ENCODE measurements at regions not wholly inside any gene's neighbourhood (a gene's known extent, or its start where the extent isn't known, plus 50 kb on each side); places are given as distances from the start of the nearest gene placed in this dataset.
"Not testable (repeated sequence)": the region's sequence is repeated elsewhere in the genome, so short reads cannot be mapped to it uniquely, and the experiment has no call there.

DNA sequence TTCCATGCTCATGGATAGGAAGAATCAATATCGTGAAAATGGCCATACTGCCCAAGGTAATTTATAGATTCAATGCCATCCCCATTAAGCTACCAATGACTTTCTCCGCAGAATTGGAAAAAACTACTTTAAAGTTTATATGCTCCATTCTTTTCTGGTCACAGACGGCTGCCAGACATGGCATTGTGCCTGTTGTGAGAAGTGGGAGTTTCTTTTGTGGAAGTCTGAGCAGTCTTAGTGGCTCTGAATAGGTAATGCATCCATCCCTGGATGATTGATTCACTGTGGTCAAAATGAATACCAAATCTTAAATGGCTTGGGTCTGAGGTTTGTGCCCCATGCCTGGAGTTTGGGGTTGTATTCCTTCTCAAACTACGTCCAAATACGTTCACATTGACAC is 274.5 kb upstream of the AZI2 start:
- intact Hi-C loops (cut with micrococcal nuclease; ENCODE audit: unreplicated experiment) (no loop called here), in situ Hi-C loops (cut with HindIII; ENCODE audit: low pct_unique_long_range_greater_than_20kb, low sequenced_read_pairs) (no loop called here)
- Histone ChIP-seq H3K9me3 (ENCODE audit: control insufficient read depth, insufficient read depth, low read depth, low read length) (no peaks in the 10 kb centered on the region), H3K27ac (ENCODE audit: low read length) (no peak overlapping the region), H3K27me3 (ENCODE audit: control insufficient read depth, insufficient read depth, low read length) (no peaks in the 10 kb centered on the region), H3K4me3 (ENCODE audit: low read depth in 2 of 2, low read length in 2 of 2) (no peak overlapping the region), H3K4me1 (ENCODE audit: control insufficient read depth, insufficient read depth, low read length) (no peaks in the 10 kb centered on the region), H3K36me3 (ENCODE audit: control insufficient read depth, insufficient read depth, low read length) (no peaks in the 10 kb centered on the region)
- ATAC-seq (no peak), DNase-seq (ENCODE audit: low read depth, low spot score) (no peak)
- ChIA-PET CTCF (no interaction called here), POLR2A (no interaction called here)
- TF ChIP-seq, protein P1, sequence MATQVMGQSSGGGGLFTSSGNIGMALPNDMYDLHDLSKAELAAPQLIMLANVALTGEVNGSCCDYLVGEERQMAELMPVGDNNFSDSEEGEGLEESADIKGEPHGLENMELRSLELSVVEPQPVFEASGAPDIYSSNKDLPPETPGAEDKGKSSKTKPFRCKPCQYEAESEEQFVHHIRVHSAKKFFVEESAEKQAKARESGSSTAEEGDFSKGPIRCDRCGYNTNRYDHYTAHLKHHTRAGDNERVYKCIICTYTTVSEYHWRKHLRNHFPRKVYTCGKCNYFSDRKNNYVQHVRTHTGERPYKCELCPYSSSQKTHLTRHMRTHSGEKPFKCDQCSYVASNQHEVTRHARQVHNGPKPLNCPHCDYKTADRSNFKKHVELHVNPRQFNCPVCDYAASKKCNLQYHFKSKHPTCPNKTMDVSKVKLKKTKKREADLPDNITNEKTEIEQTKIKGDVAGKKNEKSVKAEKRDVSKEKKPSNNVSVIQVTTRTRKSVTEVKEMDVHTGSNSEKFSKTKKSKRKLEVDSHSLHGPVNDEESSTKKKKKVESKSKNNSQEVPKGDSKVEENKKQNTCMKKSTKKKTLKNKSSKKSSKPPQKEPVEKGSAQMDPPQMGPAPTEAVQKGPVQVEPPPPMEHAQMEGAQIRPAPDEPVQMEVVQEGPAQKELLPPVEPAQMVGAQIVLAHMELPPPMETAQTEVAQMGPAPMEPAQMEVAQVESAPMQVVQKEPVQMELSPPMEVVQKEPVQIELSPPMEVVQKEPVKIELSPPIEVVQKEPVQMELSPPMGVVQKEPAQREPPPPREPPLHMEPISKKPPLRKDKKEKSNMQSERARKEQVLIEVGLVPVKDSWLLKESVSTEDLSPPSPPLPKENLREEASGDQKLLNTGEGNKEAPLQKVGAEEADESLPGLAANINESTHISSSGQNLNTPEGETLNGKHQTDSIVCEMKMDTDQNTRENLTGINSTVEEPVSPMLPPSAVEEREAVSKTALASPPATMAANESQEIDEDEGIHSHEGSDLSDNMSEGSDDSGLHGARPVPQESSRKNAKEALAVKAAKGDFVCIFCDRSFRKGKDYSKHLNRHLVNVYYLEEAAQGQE (IDR thresholded peaks at IDR 0.05; ENCODE audit: insufficient read depth in 1 of 2, low read depth in 2 of 2, low read length in 1 of 2), result no peak
- TF ChIP-seq, protein P2, sequence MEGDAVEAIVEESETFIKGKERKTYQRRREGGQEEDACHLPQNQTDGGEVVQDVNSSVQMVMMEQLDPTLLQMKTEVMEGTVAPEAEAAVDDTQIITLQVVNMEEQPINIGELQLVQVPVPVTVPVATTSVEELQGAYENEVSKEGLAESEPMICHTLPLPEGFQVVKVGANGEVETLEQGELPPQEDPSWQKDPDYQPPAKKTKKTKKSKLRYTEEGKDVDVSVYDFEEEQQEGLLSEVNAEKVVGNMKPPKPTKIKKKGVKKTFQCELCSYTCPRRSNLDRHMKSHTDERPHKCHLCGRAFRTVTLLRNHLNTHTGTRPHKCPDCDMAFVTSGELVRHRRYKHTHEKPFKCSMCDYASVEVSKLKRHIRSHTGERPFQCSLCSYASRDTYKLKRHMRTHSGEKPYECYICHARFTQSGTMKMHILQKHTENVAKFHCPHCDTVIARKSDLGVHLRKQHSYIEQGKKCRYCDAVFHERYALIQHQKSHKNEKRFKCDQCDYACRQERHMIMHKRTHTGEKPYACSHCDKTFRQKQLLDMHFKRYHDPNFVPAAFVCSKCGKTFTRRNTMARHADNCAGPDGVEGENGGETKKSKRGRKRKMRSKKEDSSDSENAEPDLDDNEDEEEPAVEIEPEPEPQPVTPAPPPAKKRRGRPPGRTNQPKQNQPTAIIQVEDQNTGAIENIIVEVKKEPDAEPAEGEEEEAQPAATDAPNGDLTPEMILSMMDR (IDR thresholded peaks at IDR 0.05), result no peak
- no peak for TF ChIP-seq TCF7L2 (IDR thresholded peaks at IDR 0.05; ENCODE audit: low read depth, low read length)
- no peak for TF ChIP-seq SIN3A (IDR thresholded peaks at IDR 0.05; ENCODE audit: borderline replicate concordance, insufficient read depth, low read depth, low read length)
- TF ChIP-seq POLR2AphosphoS5 (IDR thresholded peaks at IDR 0.05; ENCODE audit: low read depth, low read length), result no peak
- BruUV-seq (replicated peaks), result no TSS peak

DNA sequence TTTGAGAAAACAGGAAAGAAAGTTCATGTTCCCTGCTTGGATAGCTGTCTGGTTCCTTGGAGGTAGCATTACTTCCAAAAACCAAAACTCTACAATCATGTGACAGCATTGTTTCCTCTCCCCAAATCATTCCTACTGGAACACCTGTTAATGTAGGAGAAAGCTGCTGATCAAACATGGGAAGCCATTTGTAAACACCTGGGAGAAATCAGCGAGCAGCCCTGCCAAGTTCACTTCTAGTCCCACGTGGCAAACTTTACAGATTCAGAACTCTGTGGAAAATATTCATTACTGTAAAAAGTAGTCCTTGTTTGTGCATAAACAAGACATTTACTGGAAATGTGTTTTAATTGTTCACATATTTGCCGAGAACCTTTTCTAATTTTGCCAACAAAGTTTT is 275.5 kb upstream of the AZI2 start:
- H3K36me3 ChIP-seq (ENCODE audit: control insufficient read depth, insufficient read depth, low read length), result no peaks in the 10 kb centered on the region
- no peaks in the 10 kb centered on the region for H3K9me3 ChIP-seq (ENCODE audit: control insufficient read depth, insufficient read depth, low read depth, low read length)
- BruUV-seq (replicated peaks), result no TSS peak
- CTCF ChIA-PET, result no interaction called here
- ATAC-seq (no peak), DNase-seq (ENCODE audit: low read depth, low spot score) (no peak)
- no peak overlapping the region for H3K27ac ChIP-seq (ENCODE audit: low read length)
- intact Hi-C loops (cut with micrococcal nuclease; ENCODE audit: unreplicated experiment), result no loop called here
- no peak for TF ChIP-seq SIN3A (IDR thresholded peaks at IDR 0.05; ENCODE audit: borderline replicate concordance, insufficient read depth, low read depth, low read length)
- no peak for TF ChIP-seq TCF7L2 (IDR thresholded peaks at IDR 0.05; ENCODE audit: low read depth, low read length)
- TF ChIP-seq POLR2AphosphoS5 (IDR thresholded peaks at IDR 0.05; ENCODE audit: low read depth, low read length), result no peak
- TF ChIP-seq, protein P1 (IDR thresholded peaks at IDR 0.05; ENCODE audit: insufficient read depth in 1 of 2, low read depth in 2 of 2, low read length in 1 of 2), result no peak
- TF ChIP-seq, protein P2 (IDR thresholded peaks at IDR 0.05), result no peak
- H3K4me3 ChIP-seq (ENCODE audit: low read depth in 2 of 2, low read length in 2 of 2), result no peak overlapping the region
- H3K4me1 ChIP-seq (ENCODE audit: control insufficient read depth, insufficient read depth, low read length), result no peaks in the 10 kb centered on the region
- in situ Hi-C loops (cut with HindIII; ENCODE audit: low pct_unique_long_range_greater_than_20kb, low sequenced_read_pairs), result no loop called here
- no peaks in the 10 kb centered on the region for H3K27me3 ChIP-seq (ENCODE audit: control insufficient read depth, insufficient read depth, low read length)
- POLR2A ChIA-PET, result no interaction called here

DNA sequence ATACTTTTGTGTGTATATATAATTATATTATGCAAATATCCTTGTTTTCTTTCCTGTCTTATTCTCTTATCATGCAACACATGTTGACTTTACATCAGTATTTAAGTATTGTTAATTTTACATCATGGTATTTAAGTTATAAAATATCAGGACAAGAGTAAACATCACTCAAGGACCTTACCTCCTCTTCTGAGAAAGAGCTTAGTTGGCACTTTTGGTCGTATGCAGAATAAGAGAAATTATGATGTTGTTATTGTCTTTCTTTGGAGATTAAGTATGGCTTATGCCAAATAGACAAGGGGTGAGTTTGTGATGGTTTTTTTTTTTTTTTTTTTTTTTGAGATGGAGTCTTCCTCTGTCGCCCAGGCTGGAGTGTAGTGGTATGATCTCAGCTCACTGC is 279.2 kb upstream of the AZI2 start:
- intact Hi-C loops (cut with micrococcal nuclease; ENCODE audit: unreplicated experiment); BruUV-seq (replicated peaks); DNase-seq (ENCODE audit: low read depth, low spot score): not testable (repeated sequence)

More for the DNA sequence above, 279.2 kb upstream of the AZI2 start:
- POLR2A ChIA-PET; H3K27me3 ChIP-seq (ENCODE audit: control insufficient read depth, insufficient read depth, low read length); H3K9me3 ChIP-seq (ENCODE audit: control insufficient read depth, insufficient read depth, low read depth, low read length); ATAC-seq; in situ Hi-C loops (cut with HindIII; ENCODE audit: low pct_unique_long_range_greater_than_20kb, low sequenced_read_pairs); H3K4me3 ChIP-seq (ENCODE audit: low read depth in 2 of 2, low read length in 2 of 2); H3K4me1 ChIP-seq (ENCODE audit: control insufficient read depth, insufficient read depth, low read length); H3K36me3 ChIP-seq (ENCODE audit: control insufficient read depth, insufficient read depth, low read length); CTCF ChIA-PET; H3K27ac ChIP-seq (ENCODE audit: low read length): not testable (repeated sequence)
